GM12878 (cell line): ENCODE measurements at regions not wholly inside any gene's neighbourhood (a gene's known extent, or its start where the extent isn't known, plus 50 kb on each side); places are given as distances from the start of the nearest gene placed in this dataset.

Experiments used
- CBX3 ChIP-seq: fragments of 200-600 bp; sonication (generic); IDR thresholded peaks from 2 replicates; pipeline ENCODE4 v1.6.1; 2016; ENCODE audit warnings: low read depth, borderline replicate concordance
- E4F1 ChIP-seq: fragments of 450-650 bp; IDR thresholded peaks from 2 replicates; pipeline ENCODE4 v1.6.1; 2018; ENCODE audit warnings: borderline replicate concordance, mild to moderate bottlenecking; ENCODE audit not compliant: partially characterized antibody
- EED ChIP-seq: sonication (generic); IDR thresholded peaks from 2 replicates; pipeline ENCODE4 v1.6.1; 2016; ENCODE audit warnings: antibody characterized with exemption, low read depth
- FOS ChIP-seq: IDR thresholded peaks from 3 replicates; pipeline ENCODE4 v1.6.1; 2011; ENCODE audit warnings: borderline replicate concordance; ENCODE audit not compliant: insufficient read length; ENCODE audit errors: extremely low read depth
- HDGF ChIP-seq: fragments of 450-650 bp; IDR thresholded peaks from 2 replicates; pipeline ENCODE4 v1.6.1; 2016; ENCODE audit warnings: antibody characterized with exemption
- IRF4 ChIP-seq: IDR thresholded peaks from 2 replicates; pipeline ENCODE4 v1.6.1; 2011; ENCODE audit warnings: low read depth, low read length
- JUND ChIP-seq: IDR thresholded peaks from 2 replicates; pipeline ENCODE4 v1.6.1; 2012; ENCODE audit warnings: low read depth, mild to moderate bottlenecking, low read length, improper control_type of control experiment, moderate library complexity
- KDM1A ChIP-seq: fragments of 200-600 bp; sonication (generic); IDR thresholded peaks from 2 replicates; pipeline ENCODE4 v1.6.1; 2016; ENCODE audit warnings: borderline replicate concordance
- LARP7 ChIP-seq: fragments of 450-650 bp; IDR thresholded peaks from 2 replicates; pipeline ENCODE4 v1.6.1; 2017; ENCODE audit warnings: mild to moderate bottlenecking
- PAX8 ChIP-seq: fragments of 450-650 bp; IDR thresholded peaks from 2 replicates; pipeline ENCODE4 v1.6.1; 2017; ENCODE audit warnings: mild to moderate bottlenecking, moderate library complexity
- PBX3 ChIP-seq: IDR thresholded peaks from 2 replicates; pipeline ENCODE4 v1.6.1; 2011; ENCODE audit warnings: mild to moderate bottlenecking, low read depth, low read length, moderate library complexity; ENCODE audit not compliant: insufficient replicate concordance
- POLR2AphosphoS2 ChIP-seq: IDR thresholded peaks from 2 replicates; pipeline ENCODE4 v1.6.1; 2011; ENCODE audit warnings: low read depth, mild to moderate bottlenecking, low read length, improper control_type of control experiment, moderate library complexity
- POU2F2 ChIP-seq: IDR thresholded peaks from 3 replicates; pipeline ENCODE4 v1.6.1; 2011; ENCODE audit warnings: low read depth, mild to moderate bottlenecking, low read length, borderline replicate concordance
- SMAD5 ChIP-seq: IDR thresholded peaks from 2 replicates; pipeline ENCODE4 v1.6.1; 2016; ENCODE audit warnings: antibody characterized with exemption, low read depth
- SMC3 ChIP-seq: IDR thresholded peaks from 2 replicates; pipeline ENCODE4 v1.6.1; 2011; ENCODE audit warnings: low read length, improper control_type of control experiment, borderline replicate concordance
- SREBF1 ChIP-seq: IDR thresholded peaks from 2 replicates; pipeline ENCODE4 v1.6.1; 2012; ENCODE audit warnings: mild to moderate bottlenecking, low read length
- SUPT20H ChIP-seq: IDR thresholded peaks from 2 replicates; pipeline ENCODE4 v1.6.1; 2011; ENCODE audit warnings: low read depth, mild to moderate bottlenecking, low read length, moderate library complexity, borderline replicate concordance; ENCODE audit not compliant: control insufficient read depth
- SUZ12 ChIP-seq: fragments of 200-600 bp; sonication (generic); IDR thresholded peaks from one replicate; pipeline ENCODE4 v1.6.1; 2018; ENCODE audit warnings: antibody characterized with exemption, mild to moderate bottlenecking; ENCODE audit not compliant: unreplicated experiment
- TAF1 ChIP-seq: IDR thresholded peaks from 2 replicates; pipeline ENCODE4 v1.6.1; 2011; ENCODE audit warnings: mild to moderate bottlenecking, low read depth, low read length, borderline replicate concordance
- TBL1XR1 ChIP-seq: IDR thresholded peaks from 2 replicates; pipeline ENCODE4 v1.6.1; 2012; ENCODE audit warnings: low read depth, low read length, improper control_type of control experiment
- TCF12 ChIP-seq: IDR thresholded peaks from 2 replicates; pipeline ENCODE4 v1.6.1; 2011; ENCODE audit warnings: low read depth, mild to moderate bottlenecking, low read length
- USF1 ChIP-seq: IDR thresholded peaks from 2 replicates; pipeline ENCODE4 v1.6.1; 2011; ENCODE audit warnings: borderline replicate concordance, low read depth, mild to moderate bottlenecking, moderate library complexity, mixed read lengths, low read length; ENCODE audit not compliant: insufficient read depth; ENCODE audit errors: extremely low read length
- YY1 ChIP-seq: IDR thresholded peaks from 2 replicates; pipeline ENCODE4 v1.6.1; 2011; ENCODE audit warnings: low read depth, mild to moderate bottlenecking, low read length
- ZBTB40 ChIP-seq: fragments of 450-650 bp; IDR thresholded peaks from 2 replicates; pipeline ENCODE4 v1.6.1; 2016; ENCODE audit warnings: mild to moderate bottlenecking, moderate library complexity, borderline replicate concordance
- ZNF274 ChIP-seq: IDR thresholded peaks from one replicate; pipeline ENCODE4 v1.8.0; 2011; ENCODE audit not compliant: insufficient read length, insufficient read depth

- TF ChIP-seq CBX3 (no peak), PAX8 (no peak), SUPT20H (no peak), SUZ12 (no peak), EED (no peak), POU2F2 (peak; percentile 41; the same call in 1 of the 3 replicates), JUND (no peak), YY1 (no peak), SREBF1 (no peak), E4F1 (no peak), KDM1A (no peak), SMC3 (no peak), ZNF274 (no peak), LARP7 (no peak), POLR2AphosphoS2 (no peak), HDGF (no peak), PBX3 (peak; percentile 63), TCF12 (no peak), FOS (no peak), IRF4 (no peak), TAF1 (no peak), SMAD5 (no peak), TBL1XR1 (no peak), ZBTB40 (no peak), USF1 (no peak)
Observed at GRCh38 chr6:144353871-144354314, 68.8 kb downstream of the UTRN start (continued).
